CD1c-positive myeloid dendritic cell (primary cell): ENCODE measurements at regions not wholly inside any gene's neighbourhood (a gene's known extent, or its start where the extent isn't known, plus 50 kb on each side); places are given as distances from the start of the nearest gene placed in this dataset.

Source experiments
- DNase-seq: peaks from one replicate; pipeline ENCODE4 v3.0.0-alpha.2; 2016; ENCODE audit errors: extremely low spot score

GRCh38 chr1:209399800-209400199, 183.7 kb upstream of the CAMK1G start:
- no peak for DNase-seq

GRCh38 chr1:209400351-209401220, 182.9 kb upstream of the CAMK1G start:
- no peak for DNase-seq

- no peak for DNase-seq
Observed at GRCh38 chr1:209402697-209403096, 180.8 kb upstream of the CAMK1G start.

- no peak for DNase-seq
Observed at GRCh38 chr1:209403921-209404320, 179.6 kb upstream of the CAMK1G start.

- DNase-seq = no peak
Observed at GRCh38 chr1:209404577-209404976, 178.9 kb upstream of the CAMK1G start.

- DNase-seq = no peak
Observed at GRCh38 chr1:209405183-209405814, 178.2 kb upstream of the CAMK1G start.

- DNase-seq = no peak
Observed at GRCh38 chr1:209406168-209406567, 177.3 kb upstream of the CAMK1G start.

GRCh38 chr1:209406595-209406994, 176.9 kb upstream of the CAMK1G start:
- DNase-seq = no peak

- peak; percentile 36 for DNase-seq
Observed at GRCh38 chr1:209409780-209410179, 173.7 kb upstream of the CAMK1G start.

- DNase-seq = peak; percentile 84
Observed at GRCh38 chr1:209411491-209411929, 172.0 kb upstream of the CAMK1G start.

- no peak for DNase-seq
Observed at GRCh38 chr1:209412036-209412435, 171.5 kb upstream of the CAMK1G start.

- no peak for DNase-seq
Observed at GRCh38 chr1:209412566-209412965, 170.9 kb upstream of the CAMK1G start.

- DNase-seq = no peak
Observed at GRCh38 chr1:209413062-209413461, 170.5 kb upstream of the CAMK1G start.

GRCh38 chr1:209414803-209415329, 168.6 kb upstream of the CAMK1G start:
- DNase-seq = no peak

GRCh38 chr1:209416039-209416438, 167.5 kb upstream of the CAMK1G start:
- no peak for DNase-seq

- no peak for DNase-seq
Observed at GRCh38 chr1:209416716-209417115, 166.8 kb upstream of the CAMK1G start.

- no peak for DNase-seq
Observed at GRCh38 chr1:209417761-209418160, 165.8 kb upstream of the CAMK1G start.

GRCh38 chr1:209420276-209420675, 163.2 kb upstream of the CAMK1G start:
- DNase-seq = no peak

GRCh38 chr1:209421186-209421585, 162.3 kb upstream of the CAMK1G start:
- no peak for DNase-seq

GRCh38 chr1:209421978-209422680, 161.4 kb upstream of the CAMK1G start:
- DNase-seq = no peak

- DNase-seq = no peak
Observed at GRCh38 chr1:209425959-209426358, 157.6 kb upstream of the CAMK1G start.

- DNase-seq = no peak
Observed at GRCh38 chr1:209427277-209427676, 156.2 kb upstream of the CAMK1G start.
